HEK293 (cell line): ENCODE measurements at regions not wholly inside any gene's neighbourhood (a gene's known extent, or its start where the extent isn't known, plus 50 kb on each side); places are given as distances from the start of the nearest gene placed in this dataset.

Source experiments
- CTCF ChIA-PET: fragments of 350-600 bp; formaldehyde crosslinking; extraction: SDS; loops from one replicate; lab custom pipeline; 2021; ENCODE audit warnings: antibody characterized with exemption; lab: Yijun Ruan, JAX
- POLR2A ChIA-PET: fragments of 300-600 bp; formaldehyde crosslinking; extraction: SDS; loops from one replicate; lab custom pipeline; 2020; ENCODE audit warnings: antibody characterized with exemption, inconsistent platforms; lab: Yijun Ruan, JAX
- H3K27ac ChIP-seq: fragments of 200-500 bp; sonication (Bioruptor generic); 2 replicates; pipeline ENCODE4 v1.5.1; 2014; ENCODE audit warnings: low read depth, low read length, control low read depth, inconsistent platforms; ENCODE audit errors: extremely low read depth
- H3K36me3 ChIP-seq, 2 experiments: fragments of 200-500 bp in 1 of 2; sonication (Bioruptor generic) in 1 of 2; 1 replicate in 1 of 2; 2 replicates in 1 of 2; pipeline ENCODE4 v1.5.1; 2014 to 2017; ENCODE audit warnings: inconsistent platforms in 2 of 2, low read length in 2 of 2; ENCODE audit not compliant: control insufficient read depth in 2 of 2, insufficient read depth in 1 of 2
- H3K4me1 ChIP-seq: fragments of 200-500 bp; sonication (Bioruptor generic); 2 replicates; pipeline ENCODE4 v1.5.1; 2014; ENCODE audit warnings: mild to moderate bottlenecking, low read length, inconsistent platforms; ENCODE audit not compliant: control insufficient read depth, insufficient read depth
- H3K4me3 ChIP-seq: 2 replicates; pipeline ENCODE4 v1.5.1; 2011; ENCODE audit warnings: low read depth, mild to moderate bottlenecking, control low read depth, low read length, moderate library complexity
- H3K9me3 ChIP-seq: fragments of 200-500 bp; sonication (Bioruptor generic); 2 replicates; pipeline ENCODE4 v1.5.1; 2014; ENCODE audit warnings: low read depth, low read length, inconsistent platforms; ENCODE audit not compliant: control insufficient read depth, insufficient read depth
- BCL11B ChIP-seq: fragments of 450-650 bp; formaldehyde crosslinking; IDR thresholded peaks from 2 replicates; pipeline ENCODE4 v1.5.1; 2016; ENCODE audit warnings: low read depth, missing biosample characterization, missing genetic modification characterization
- FEZF1 ChIP-seq: fragments of 450-650 bp; formaldehyde crosslinking; IDR thresholded peaks from 2 replicates; pipeline ENCODE4 v1.5.1; 2016; ENCODE audit warnings: missing biosample characterization, missing genetic modification characterization
- KLF1 ChIP-seq: fragments of 450-650 bp; formaldehyde crosslinking; IDR thresholded peaks from 2 replicates; pipeline ENCODE4 v1.5.1; 2016; ENCODE audit warnings: missing biosample characterization, missing genetic modification characterization
- KLF17 ChIP-seq: fragments of 450-650 bp; formaldehyde crosslinking; IDR thresholded peaks from 2 replicates; pipeline ENCODE4 v1.5.1; 2016; ENCODE audit warnings: missing biosample characterization, missing genetic modification characterization
- MYNN ChIP-seq: fragments of 450-650 bp; formaldehyde crosslinking; IDR thresholded peaks from 2 replicates; pipeline ENCODE4 v1.5.1; 2016; ENCODE audit warnings: missing biosample characterization, missing genetic modification characterization, borderline replicate concordance
- OSR2 ChIP-seq: fragments of 450-650 bp; formaldehyde crosslinking; IDR thresholded peaks from 2 replicates; pipeline ENCODE4 v1.5.1; 2016; ENCODE audit warnings: missing biosample characterization, missing genetic modification characterization
- ZFP3 ChIP-seq: fragments of 450-650 bp; formaldehyde crosslinking; IDR thresholded peaks from 2 replicates; pipeline ENCODE4 v1.5.1; 2016; ENCODE audit warnings: low read depth, missing biosample characterization, missing genetic modification characterization
- ZNF10 ChIP-seq: fragments of 450-650 bp; formaldehyde crosslinking; IDR thresholded peaks from 2 replicates; pipeline ENCODE4 v1.5.1; 2017; ENCODE audit warnings: missing biosample characterization, missing genetic modification characterization
- ZNF112 ChIP-seq: fragments of 450-650 bp; formaldehyde crosslinking; IDR thresholded peaks from 2 replicates; pipeline ENCODE4 v1.5.0; 2017; ENCODE audit warnings: missing biosample characterization, missing genetic modification characterization
- ZNF155 ChIP-seq: fragments of 450-650 bp; formaldehyde crosslinking; IDR thresholded peaks from 2 replicates; pipeline ENCODE4 v1.5.1; 2016; ENCODE audit warnings: missing biosample characterization, missing genetic modification characterization
- ZNF239 ChIP-seq: fragments of 450-650 bp; formaldehyde crosslinking; IDR thresholded peaks from 2 replicates; pipeline ENCODE4 v1.5.1; 2016; ENCODE audit warnings: missing biosample characterization, missing genetic modification characterization
- ZNF24 ChIP-seq: fragments of 450-650 bp; formaldehyde crosslinking; IDR thresholded peaks from 2 replicates; pipeline ENCODE4 v1.5.1; 2016; ENCODE audit warnings: missing biosample characterization, missing genetic modification characterization
- ZNF26 ChIP-seq: fragments of 450-650 bp; formaldehyde crosslinking; IDR thresholded peaks from 2 replicates; pipeline ENCODE4 v1.5.1; 2016; ENCODE audit warnings: missing biosample characterization, missing genetic modification characterization
- ZNF280C ChIP-seq: fragments of 450-650 bp; formaldehyde crosslinking; IDR thresholded peaks from 2 replicates; pipeline ENCODE4 v1.5.1; 2016; ENCODE audit warnings: missing biosample characterization, missing genetic modification characterization
- ZNF292 ChIP-seq: fragments of 450-650 bp; formaldehyde crosslinking; IDR thresholded peaks from 2 replicates; pipeline ENCODE4 v1.5.1; 2016; ENCODE audit warnings: low read depth, missing biosample characterization, missing genetic modification characterization, borderline replicate concordance
- ZNF302 ChIP-seq: fragments of 450-650 bp; formaldehyde crosslinking; IDR thresholded peaks from 2 replicates; pipeline ENCODE4 v1.5.1; 2016; ENCODE audit warnings: missing biosample characterization, missing genetic modification characterization, low read depth
- ZNF398 ChIP-seq: fragments of 450-650 bp; formaldehyde crosslinking; IDR thresholded peaks from 2 replicates; pipeline ENCODE4 v1.5.1; 2017; ENCODE audit warnings: missing biosample characterization, missing genetic modification characterization
- ZNF426 ChIP-seq: fragments of 450-650 bp; formaldehyde crosslinking; IDR thresholded peaks from 2 replicates; pipeline ENCODE4 v1.5.1; 2017; ENCODE audit warnings: missing biosample characterization, missing genetic modification characterization, mild to moderate bottlenecking, inconsistent platforms, moderate library complexity
- ZNF544 ChIP-seq: fragments of 450-650 bp; formaldehyde crosslinking; IDR thresholded peaks from 2 replicates; pipeline ENCODE4 v1.5.0; 2017; ENCODE audit warnings: missing biosample characterization, missing genetic modification characterization
- ZNF600 ChIP-seq: fragments of 450-650 bp; formaldehyde crosslinking; IDR thresholded peaks from 2 replicates; pipeline ENCODE4 v1.5.1; 2016; ENCODE audit warnings: missing biosample characterization, missing genetic modification characterization
- ZNF623 ChIP-seq: fragments of 450-650 bp; formaldehyde crosslinking; IDR thresholded peaks from 2 replicates; pipeline ENCODE4 v1.5.1; 2016; ENCODE audit warnings: missing biosample characterization, missing genetic modification characterization
- ZNF677 ChIP-seq: fragments of 450-650 bp; IDR thresholded peaks from 2 replicates; pipeline ENCODE4 v1.5.0; 2018; ENCODE audit warnings: missing biosample characterization, mild to moderate bottlenecking, missing genetic modification characterization, moderate library complexity
- ZNF792 ChIP-seq: fragments of 450-650 bp; formaldehyde crosslinking; IDR thresholded peaks from 2 replicates; pipeline ENCODE4 v1.5.1; 2016; ENCODE audit warnings: missing biosample characterization, missing genetic modification characterization
- ZSCAN16 ChIP-seq: fragments of 450-650 bp; formaldehyde crosslinking; IDR thresholded peaks from 2 replicates; pipeline ENCODE4 v1.5.1; 2016; ENCODE audit warnings: missing biosample characterization, missing genetic modification characterization

GRCh38 chr6:130587778-130588520 is 222.1 kb downstream of the TMEM200A start (continued):
- TF ChIP-seq ZNF302 (tag by site-specific recombination) (no peak), ZNF112 (tag by site-specific recombination) (no peak), ZNF426 (no peak), ZNF10 (tag by site-specific recombination) (no peak)

GRCh38 chr6:130593200-130593599 is 227.4 kb downstream of the TMEM200A start:
- 0 out of 2 replicates have a peak, but pooled peaks cover 2% of the 10 kb centered on the region for H3K9me3 ChIP-seq
- no peak for TF ChIP-seq FEZF1
- TF ChIP-seq ZNF600, result no peak
- no peak for TF ChIP-seq ZNF239 (tag by site-specific recombination)
- no peak for TF ChIP-seq ZSCAN16 (tag by site-specific recombination)
- POLR2A ChIA-PET, result no interaction called here
- H3K36me3 ChIP-seq, result no peaks in the 10 kb centered on the region
- H3K4me3 ChIP-seq, result no peak overlapping the region
- CTCF ChIA-PET, result no interaction called here
- no peak overlapping the region for H3K27ac ChIP-seq
- H3K4me1 ChIP-seq, result no peaks in the 10 kb centered on the region

- Histone ChIP-seq H3K9me3 (0 out of 2 replicates have a peak, but pooled peaks cover 2% of the 10 kb centered on the region), H3K36me3 (no peaks in the 10 kb centered on the region), H3K4me3 (no peak overlapping the region), H3K4me1 (no peaks in the 10 kb centered on the region), H3K27ac (no peak overlapping the region)
- ChIA-PET CTCF (interaction anchor here (0.7 kb wide), 1 partner anchor 80 kb away, joined by 3 read pairs; no protein-coding TSS in a partner anchor), POLR2A (no interaction called here)
- TF ChIP-seq KLF17, result no peak
- TF ChIP-seq BCL11B (tag by site-specific recombination), result no peak
- no peak for TF ChIP-seq KLF1 (tag by site-specific recombination)
- TF ChIP-seq ZFP3 (tag by site-specific recombination), result no peak
- no peak for TF ChIP-seq ZNF623 (tag by site-specific recombination)
- TF ChIP-seq OSR2, result no peak
- no peak for TF ChIP-seq ZNF24 (tag by site-specific recombination)
- no peak for TF ChIP-seq ZNF544
- TF ChIP-seq ZNF26 (tag by site-specific recombination), result no peak
- TF ChIP-seq ZNF292 (tag by site-specific recombination), result no peak
- TF ChIP-seq ZNF677, result no peak
- TF ChIP-seq ZNF280C (tag by site-specific recombination), result no peak
- TF ChIP-seq ZNF792 (tag by site-specific recombination), result no peak
- no peak for TF ChIP-seq MYNN
- no peak for TF ChIP-seq ZNF155 (tag by site-specific recombination)
- no peak for TF ChIP-seq ZNF398 (tag by site-specific recombination)
Observed at GRCh38 chr6:130593948-130594347, 228.1 kb downstream of the TMEM200A start.
